Renal cortical epithelial cell (primary cell): ENCODE measurements at regions not wholly inside any gene's neighbourhood (a gene's known extent, or its start where the extent isn't known, plus 50 kb on each side); places are given as distances from the start of the nearest gene placed in this dataset.

Source experiments
- DNase-seq: peaks from one replicate; pipeline ENCODE4 v3.0.0-alpha.2; 2011; ENCODE audit warnings: low read depth

GRCh38 chr16:54414671-54415070 lies 128.1 kb upstream of the IRX3 start:
- DNase-seq: no peak

GRCh38 chr16:54412777-54413455 lies 126.3 kb upstream of the IRX3 start:
- no peak for DNase-seq

GRCh38 chr16:54412037-54412436 lies 125.5 kb upstream of the IRX3 start:
- no peak for DNase-seq

- DNase-seq: no peak
Measured at GRCh38 chr16:54411544-54411943, 125.0 kb upstream of the IRX3 start.

GRCh38 chr16:54409982-54410381 lies 123.4 kb upstream of the IRX3 start:
- DNase-seq: no peak

GRCh38 chr16:54407596-54407995 lies 121.0 kb upstream of the IRX3 start:
- DNase-seq: no peak

GRCh38 chr16:54405478-54405877 lies 118.9 kb upstream of the IRX3 start:
- DNase-seq: no peak

- no peak for DNase-seq
Measured at GRCh38 chr16:54403580-54403979, 117.0 kb upstream of the IRX3 start.

GRCh38 chr16:54402873-54403272 lies 116.3 kb upstream of the IRX3 start:
- no peak for DNase-seq

GRCh38 chr16:54402270-54402669 lies 115.7 kb upstream of the IRX3 start:
- DNase-seq: no peak

- DNase-seq: no peak
Measured at GRCh38 chr16:54400261-54400660, 113.7 kb upstream of the IRX3 start.

- DNase-seq: no peak
Measured at GRCh38 chr16:54398986-54399385, 112.4 kb upstream of the IRX3 start.

GRCh38 chr16:54397838-54398237 lies 111.3 kb upstream of the IRX3 start:
- no peak for DNase-seq

GRCh38 chr16:54397190-54397835 lies 110.7 kb upstream of the IRX3 start:
- DNase-seq: no peak

GRCh38 chr16:54389836-54390494 lies 103.4 kb upstream of the IRX3 start:
- DNase-seq: no peak

- no peak for DNase-seq
Measured at GRCh38 chr16:54385141-54385540, 98.6 kb upstream of the IRX3 start.

- no peak for DNase-seq
Measured at GRCh38 chr16:54381601-54382313, 95.2 kb upstream of the IRX3 start.

GRCh38 chr16:54375071-54375470 lies 88.5 kb upstream of the IRX3 start:
- no peak for DNase-seq

- peak; percentile 37 for DNase-seq
Measured at GRCh38 chr16:54373534-54374520, 87.2 kb upstream of the IRX3 start.

GRCh38 chr16:54370278-54371040 lies 83.9 kb upstream of the IRX3 start:
- no peak for DNase-seq

GRCh38 chr16:54369861-54370260 lies 83.3 kb upstream of the IRX3 start:
- no peak for DNase-seq
